HepG2 (cell line): ENCODE measurements at regions not wholly inside any gene's neighbourhood (a gene's known extent, or its start where the extent isn't known, plus 50 kb on each side); places are given as distances from the start of the nearest gene placed in this dataset.

Source experiments
- ATAC-seq: fragments of 200-7000 bp; cut with Tn5 transposase; 3 replicates; pipeline ENCODE4 v1.9.1; 2020; ENCODE audit warnings: mild to moderate bottlenecking, moderate library complexity
- BruUV-seq: library from RNA; stranded (reverse); fragments of 400-500 nt; replicated peaks from 2 replicates; lab custom pipeline; 2021; lab: Mats Ljungman, UMichigan
- CTCF ChIA-PET: fragments of 300-600 bp; formaldehyde crosslinking; extraction: SDS; loops from one replicate; lab custom pipeline; 2021; ENCODE audit warnings: low total read pairs, inconsistent platforms, low intra/inter-chr PET ratio; lab: Yijun Ruan, JAX
- POLR2A ChIA-PET: fragments of 350-600 bp; sonication (Branson Sonifier 250); formaldehyde crosslinking; loops from one replicate; lab custom pipeline; 2020; ENCODE audit warnings: antibody characterized with exemption, inconsistent platforms; lab: Yijun Ruan, JAX
- DNase-seq: peaks from one replicate; pipeline ENCODE4 v3.0.0-alpha.2; 2015; ENCODE audit warnings: low spot score
- FAIRE-seq: peaks from 3 replicates; lab custom pipeline; 2011; peaks lifted over from hg19 to GRCh38; lab: Jason Lieb, UNC
- H2AFZ ChIP-seq: one replicate; pipeline ENCODE4 v1.6.1; 2011; ENCODE audit warnings: low read length, inconsistent platforms
- H3K27ac ChIP-seq: fragments of 300-600 bp; 3 replicates; pipeline ENCODE4 v1.8.0; 2011; ENCODE audit warnings: mixed run types, mild to moderate bottlenecking, mixed read lengths, low read length, inconsistent platforms; ENCODE audit not compliant: insufficient read depth; ENCODE audit errors: extremely low read length
- H3K27me3 ChIP-seq, 2 experiments: fragments of 200-600 bp in 1 of 2; 2 replicates in 1 of 2; 3 replicates in 1 of 2; pipeline versions ENCODE4 v1.6.0 to v1.8.0; 2011; ENCODE audit warnings: low read length in 2 of 2, mild to moderate bottlenecking in 2 of 2, moderate library complexity in 2 of 2, inconsistent platforms in 1 of 2; ENCODE audit not compliant: insufficient read depth in 2 of 2, control insufficient read depth in 1 of 2
- H3K36me3 ChIP-seq, 2 experiments: fragments of 200-600 bp in 1 of 2; replicated peaks in 1 of 2; 2 replicates in 1 of 2; 3 replicates in 1 of 2; pipeline versions ENCODE4 v1.5.1 to v1.8.0; 2011; ENCODE audit warnings: low read length in 2 of 2, inconsistent platforms in 1 of 2; ENCODE audit not compliant: insufficient read depth in 2 of 2, control insufficient read depth in 1 of 2
- H3K4me1 ChIP-seq: 2 replicates; pipeline ENCODE4 v1.5.1; 2012; ENCODE audit warnings: low read length, inconsistent platforms; ENCODE audit not compliant: insufficient read depth
- H3K4me2 ChIP-seq: 2 replicates; pipeline ENCODE4 v1.6.0; 2011; ENCODE audit warnings: low read depth, low read length, inconsistent platforms
- H3K4me3 ChIP-seq, 3 experiments: fragments of 200-600 bp in 1 of 3; sonication (generic), shearing (Covaris generic) in 1 of 3; replicated peaks in 1 of 3; 2 replicates each; pipeline ENCODE4 v1.5.1; 2011 to 2016; ENCODE audit warnings: low read length in 3 of 3, inconsistent platforms in 2 of 3, low read depth in 2 of 3, mild to moderate bottlenecking in 2 of 3, control low read depth in 1 of 3, mixed read lengths in 1 of 3; ENCODE audit not compliant: insufficient read depth in 1 of 3
- H3K79me2 ChIP-seq: one replicate; pipeline ENCODE4 v1.6.1; 2011; ENCODE audit warnings: low read length, inconsistent platforms; ENCODE audit not compliant: insufficient read depth
- H3K9ac ChIP-seq: 2 replicates; pipeline ENCODE4 v1.6.0; 2011; ENCODE audit warnings: mild to moderate bottlenecking, low read depth, low read length, inconsistent platforms; ENCODE audit not compliant: insufficient read depth
- H3K9me3 ChIP-seq: 2 replicates; pipeline ENCODE4 v1.5.1; 2012; ENCODE audit warnings: mild to moderate bottlenecking, low read length
- H4K20me1 ChIP-seq: 2 replicates; pipeline ENCODE4 v1.6.0; 2011; ENCODE audit warnings: inconsistent platforms, mild to moderate bottlenecking, low read length, moderate library complexity; ENCODE audit not compliant: insufficient read depth
- JUN ChIP-seq: sonication (generic); formaldehyde crosslinking; IDR thresholded peaks from 2 replicates; pipeline ENCODE4 v1.4.0; 2020; ENCODE audit warnings: mild to moderate bottlenecking, missing genetic modification reagents
- NCOA2 ChIP-seq: sonication (generic); formaldehyde crosslinking; IDR thresholded peaks from 2 replicates; pipeline ENCODE4 v1.8.0; 2022; ENCODE audit warnings: inconsistent platforms
- SRSF9 ChIP-seq: fragments of 200-400 bp; formaldehyde crosslinking; IDR thresholded peaks from 2 replicates; pipeline ENCODE4 v1.6.1; 2018; ENCODE audit warnings: borderline replicate concordance, mild to moderate bottlenecking, low read depth, low read length; ENCODE audit not compliant: insufficient read depth, poor library complexity, severe bottlenecking
- STAT5B ChIP-seq: sonication (generic); formaldehyde crosslinking; IDR thresholded peaks from 2 replicates; pipeline ENCODE4 v1.4.0; 2020; ENCODE audit warnings: missing genetic modification reagents
- ZNF101 ChIP-seq: sonication (generic); formaldehyde crosslinking; IDR thresholded peaks from 2 replicates; pipeline ENCODE4 v1.4.0; 2020; ENCODE audit warnings: mild to moderate bottlenecking, low read depth, missing genetic modification reagents, borderline replicate concordance
- ZNF24 ChIP-seq: fragments of 450-650 bp; IDR thresholded peaks from 2 replicates; pipeline ENCODE4 v1.6.1; 2017; ENCODE audit warnings: antibody characterized with exemption, mild to moderate bottlenecking
- ZNF329 ChIP-seq: sonication (generic); formaldehyde crosslinking; IDR thresholded peaks from 2 replicates; pipeline ENCODE4 v1.9.0; 2021; ENCODE audit warnings: low read depth, mild to moderate bottlenecking, missing genetic modification reagents
- ZNF337 ChIP-seq: sonication (generic); formaldehyde crosslinking; IDR thresholded peaks from 2 replicates; pipeline ENCODE4 v1.5.1; 2020; ENCODE audit warnings: missing genetic modification reagents, low read depth, mild to moderate bottlenecking, borderline replicate concordance
- ZNF460 ChIP-seq: sonication (generic); formaldehyde crosslinking; IDR thresholded peaks from 2 replicates; pipeline ENCODE4 v1.5.1; 2020; ENCODE audit warnings: missing genetic modification reagents, mild to moderate bottlenecking, borderline replicate concordance
- WGBS: methylation state at CpG from one replicate; pipeline ENCODE4 v1.1.6; 2017; ENCODE audit warnings: low lambda C conversion rate; 5-methylcytosine and 5-hydroxymethylcytosine counted together
- in situ Hi-C: cut with HindIII; loops from 2 replicates; pipeline ENCODE4 v1.10.0; 2017; ENCODE audit warnings: low pct_unique_long_range_greater_than_20kb; ENCODE audit not compliant: extremely low pct_ligation_motif_present
- intact Hi-C: fragments of 100-400 bp; cut with micrococcal nuclease; formaldehyde crosslinking; loops from one replicate; pipeline ENCODE4 v1.10.0; 2022; ENCODE audit not compliant: unreplicated experiment
- TF ChIP-seq, protein P1 (sequence below), 2 experiments: IDR thresholded peaks; 2 replicates each; pipeline ENCODE4 v1.6.1; 2011 to 2012; ENCODE audit warnings: low read length in 2 of 2, borderline replicate concordance in 1 of 2, low read depth in 1 of 2, mild to moderate bottlenecking in 1 of 2, moderate library complexity in 1 of 2
- TF ChIP-seq, protein P2 (sequence below): sonication (generic); formaldehyde crosslinking; IDR thresholded peaks from 2 replicates; pipeline ENCODE4 v1.5.0; 2020; ENCODE audit warnings: mild to moderate bottlenecking, missing genetic modification reagents
- TF ChIP-seq, protein P3 (sequence below): sonication (generic); formaldehyde crosslinking; conservative IDR thresholded peaks from 2 replicates; pipeline ENCODE4 v1.4.0; 2020; ENCODE audit warnings: missing genetic modification reagents

DNA sequence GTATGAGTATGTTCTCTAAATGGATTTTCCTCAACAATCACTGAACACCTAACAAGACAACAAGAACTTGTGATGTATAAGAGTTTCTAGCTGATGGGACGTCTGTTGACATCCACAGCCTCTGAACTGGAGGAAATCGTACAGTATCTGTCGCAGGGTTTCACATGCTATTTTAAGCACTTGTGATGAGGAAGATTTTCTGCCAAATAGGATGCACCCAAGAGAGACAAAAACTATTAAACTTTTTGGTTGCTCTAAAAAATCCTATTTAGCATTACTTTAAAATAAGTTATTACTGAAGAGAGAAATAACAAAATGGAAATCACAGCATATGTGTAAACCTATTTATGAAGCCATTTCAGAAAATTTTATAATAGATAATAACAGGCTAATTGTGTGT lies 356.1 kb upstream of the SLC7A11 start (continued):
- TF ChIP-seq, protein P1, sequence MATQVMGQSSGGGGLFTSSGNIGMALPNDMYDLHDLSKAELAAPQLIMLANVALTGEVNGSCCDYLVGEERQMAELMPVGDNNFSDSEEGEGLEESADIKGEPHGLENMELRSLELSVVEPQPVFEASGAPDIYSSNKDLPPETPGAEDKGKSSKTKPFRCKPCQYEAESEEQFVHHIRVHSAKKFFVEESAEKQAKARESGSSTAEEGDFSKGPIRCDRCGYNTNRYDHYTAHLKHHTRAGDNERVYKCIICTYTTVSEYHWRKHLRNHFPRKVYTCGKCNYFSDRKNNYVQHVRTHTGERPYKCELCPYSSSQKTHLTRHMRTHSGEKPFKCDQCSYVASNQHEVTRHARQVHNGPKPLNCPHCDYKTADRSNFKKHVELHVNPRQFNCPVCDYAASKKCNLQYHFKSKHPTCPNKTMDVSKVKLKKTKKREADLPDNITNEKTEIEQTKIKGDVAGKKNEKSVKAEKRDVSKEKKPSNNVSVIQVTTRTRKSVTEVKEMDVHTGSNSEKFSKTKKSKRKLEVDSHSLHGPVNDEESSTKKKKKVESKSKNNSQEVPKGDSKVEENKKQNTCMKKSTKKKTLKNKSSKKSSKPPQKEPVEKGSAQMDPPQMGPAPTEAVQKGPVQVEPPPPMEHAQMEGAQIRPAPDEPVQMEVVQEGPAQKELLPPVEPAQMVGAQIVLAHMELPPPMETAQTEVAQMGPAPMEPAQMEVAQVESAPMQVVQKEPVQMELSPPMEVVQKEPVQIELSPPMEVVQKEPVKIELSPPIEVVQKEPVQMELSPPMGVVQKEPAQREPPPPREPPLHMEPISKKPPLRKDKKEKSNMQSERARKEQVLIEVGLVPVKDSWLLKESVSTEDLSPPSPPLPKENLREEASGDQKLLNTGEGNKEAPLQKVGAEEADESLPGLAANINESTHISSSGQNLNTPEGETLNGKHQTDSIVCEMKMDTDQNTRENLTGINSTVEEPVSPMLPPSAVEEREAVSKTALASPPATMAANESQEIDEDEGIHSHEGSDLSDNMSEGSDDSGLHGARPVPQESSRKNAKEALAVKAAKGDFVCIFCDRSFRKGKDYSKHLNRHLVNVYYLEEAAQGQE (IDR thresholded peaks at IDR 0.05; ENCODE audit: borderline replicate concordance in 1 of 2, low read depth in 1 of 2, low read length in 2 of 2): no peak

DNA sequence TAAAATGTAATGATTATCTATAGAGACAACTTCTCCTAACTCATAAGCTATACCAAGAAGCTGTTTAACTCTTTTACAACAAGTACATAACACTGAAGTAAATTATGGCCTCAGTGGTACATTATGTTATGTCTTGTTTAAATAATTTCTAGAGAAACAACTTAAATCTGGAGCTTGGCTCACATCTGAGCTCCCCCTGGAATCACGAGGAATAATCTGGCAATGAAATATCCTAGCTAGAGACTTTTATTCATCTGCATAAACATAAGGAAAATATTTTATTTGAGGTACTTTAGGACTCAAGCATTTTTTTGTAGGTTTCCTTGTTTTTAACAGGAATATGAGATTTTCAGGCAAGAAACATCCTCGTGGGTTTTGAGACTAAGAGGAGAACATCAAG lies 354.7 kb upstream of the SLC7A11 start:
- no peak for ATAC-seq
- Histone ChIP-seq H3K27me3 (no peaks in the 10 kb centered on the region; a peak in 1 of 5 replicates), H3K36me3 (no peaks in the 10 kb centered on the region), H3K27ac (no peak overlapping the region), H4K20me1 (no peaks in the 10 kb centered on the region), H3K79me2 (no peaks in the 10 kb centered on the region), H3K9me3 (no peaks in the 10 kb centered on the region), H3K4me2 (no peak overlapping the region), H2AFZ (no peak overlapping the region), H3K4me1 (no peaks in the 10 kb centered on the region), H3K4me3 (no peak overlapping the region), H3K9ac (no peak overlapping the region)
- intact Hi-C loops: no loop called here
- CTCF ChIA-PET: no interaction called here
- WGBS: 0% methylated on average over 2 of the region's 2 CpGs
- no peak for DNase-seq
- FAIRE-seq: no peak
- no TSS peak for BruUV-seq
- POLR2A ChIA-PET: no interaction called here
- in situ Hi-C loops: no loop called here
- TF ChIP-seq STAT5B: no peak
- no peak for TF ChIP-seq ZNF337 (CRISPR knock-in tag)
- no peak for TF ChIP-seq ZNF24
- no peak for TF ChIP-seq JUN (CRISPR knock-in tag)
- no peak for TF ChIP-seq SRSF9
- TF ChIP-seq ZNF329 (CRISPR knock-in tag): no peak
- no peak for TF ChIP-seq ZNF460 (CRISPR knock-in tag)
- TF ChIP-seq, protein P2, sequence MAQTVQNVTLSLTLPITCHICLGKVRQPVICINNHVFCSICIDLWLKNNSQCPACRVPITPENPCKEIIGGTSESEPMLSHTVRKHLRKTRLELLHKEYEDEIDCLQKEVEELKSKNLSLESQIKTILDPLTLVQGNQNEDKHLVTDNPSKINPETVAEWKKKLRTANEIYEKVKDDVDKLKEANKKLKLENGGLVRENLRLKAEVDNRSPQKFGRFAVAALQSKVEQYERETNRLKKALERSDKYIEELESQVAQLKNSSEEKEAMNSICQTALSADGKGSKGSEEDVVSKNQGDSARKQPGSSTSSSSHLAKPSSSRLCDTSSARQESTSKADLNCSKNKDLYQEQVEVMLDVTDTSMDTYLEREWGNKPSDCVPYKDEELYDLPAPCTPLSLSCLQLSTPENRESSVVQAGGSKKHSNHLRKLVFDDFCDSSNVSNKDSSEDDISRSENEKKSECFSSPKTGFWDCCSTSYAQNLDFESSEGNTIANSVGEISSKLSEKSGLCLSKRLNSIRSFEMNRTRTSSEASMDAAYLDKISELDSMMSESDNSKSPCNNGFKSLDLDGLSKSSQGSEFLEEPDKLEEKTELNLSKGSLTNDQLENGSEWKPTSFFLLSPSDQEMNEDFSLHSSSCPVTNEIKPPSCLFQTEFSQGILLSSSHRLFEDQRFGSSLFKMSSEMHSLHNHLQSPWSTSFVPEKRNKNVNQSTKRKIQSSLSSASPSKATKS: no peak
- TF ChIP-seq ZNF101: no peak
- TF ChIP-seq, protein P3, sequence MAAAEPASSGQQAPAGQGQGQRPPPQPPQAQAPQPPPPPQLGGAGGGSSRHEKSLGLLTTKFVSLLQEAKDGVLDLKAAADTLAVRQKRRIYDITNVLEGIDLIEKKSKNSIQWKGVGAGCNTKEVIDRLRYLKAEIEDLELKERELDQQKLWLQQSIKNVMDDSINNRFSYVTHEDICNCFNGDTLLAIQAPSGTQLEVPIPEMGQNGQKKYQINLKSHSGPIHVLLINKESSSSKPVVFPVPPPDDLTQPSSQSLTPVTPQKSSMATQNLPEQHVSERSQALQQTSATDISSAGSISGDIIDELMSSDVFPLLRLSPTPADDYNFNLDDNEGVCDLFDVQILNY (CRISPR knock-in tag): no peak
- no peak for TF ChIP-seq NCOA2 (CRISPR knock-in tag)
